Panc1 (cell line): ENCODE measurements at regions not wholly inside any gene's neighbourhood (a gene's known extent, or its start where the extent isn't known, plus 50 kb on each side); places are given as distances from the start of the nearest gene placed in this dataset.

ENCODE experiments used
- CTCF ChIP-seq: fragments of 450-650 bp; IDR thresholded peaks from 2 replicates; pipeline ENCODE4 v1.5.1; 2017; ENCODE audit warnings: mild to moderate bottlenecking
- POLR2AphosphoS5 ChIP-seq: IDR thresholded peaks from 2 replicates; pipeline ENCODE4 v1.6.1; 2012; ENCODE audit warnings: mild to moderate bottlenecking, low read depth, low read length, moderate library complexity
- REST ChIP-seq, 2 experiments: IDR thresholded peaks; 2 replicates each; pipeline ENCODE4 v1.6.1; 2011 to 2012; ENCODE audit warnings: low read depth in 2 of 2, control low read depth in 1 of 2, low read length in 1 of 2, mild to moderate bottlenecking in 1 of 2, moderate library complexity in 1 of 2; ENCODE audit not compliant: insufficient read depth in 1 of 2

- no peak for TF ChIP-seq CTCF
- TF ChIP-seq POLR2AphosphoS5, result no peak
- no peak for TF ChIP-seq REST (IDR thresholded peaks at IDR 0.05; ENCODE audit: insufficient read depth in 1 of 2, low read depth in 2 of 2, low read length in 1 of 2)
Observed at GRCh38 chr13:44072536-44072935, 192.8 kb downstream of the LACC1 start.
